ENCODE measurements at regions not wholly inside any gene's neighbourhood (a gene's known extent, or its start where the extent isn't known, plus 50 kb on each side); places are given as distances from the start of the nearest gene placed in this dataset.
"Not testable (repeated sequence)": the region's sequence is repeated elsewhere in the genome, so short reads cannot be mapped to it uniquely, and the experiment has no call there.

DNA sequence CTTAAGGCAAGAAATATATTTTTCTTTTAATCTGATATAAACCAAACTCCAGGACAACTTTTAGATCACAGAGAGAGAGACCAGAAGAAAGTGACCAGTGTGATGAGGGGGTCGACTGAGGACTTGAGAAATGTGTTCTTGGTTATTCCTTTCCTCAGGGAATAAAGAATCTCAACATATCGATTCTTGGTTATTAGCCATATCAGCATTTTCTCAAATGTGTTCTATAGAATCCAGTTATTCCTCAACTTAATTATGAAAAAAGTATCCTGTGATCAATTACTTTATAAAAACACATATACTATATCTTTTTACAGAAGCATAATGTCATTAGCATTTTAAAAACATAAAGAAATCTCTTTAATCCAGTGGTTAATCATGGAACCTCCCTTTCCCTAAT lies 222.1 kb upstream of the FAM3C start:
- no peak for DNase-seq

DNA sequence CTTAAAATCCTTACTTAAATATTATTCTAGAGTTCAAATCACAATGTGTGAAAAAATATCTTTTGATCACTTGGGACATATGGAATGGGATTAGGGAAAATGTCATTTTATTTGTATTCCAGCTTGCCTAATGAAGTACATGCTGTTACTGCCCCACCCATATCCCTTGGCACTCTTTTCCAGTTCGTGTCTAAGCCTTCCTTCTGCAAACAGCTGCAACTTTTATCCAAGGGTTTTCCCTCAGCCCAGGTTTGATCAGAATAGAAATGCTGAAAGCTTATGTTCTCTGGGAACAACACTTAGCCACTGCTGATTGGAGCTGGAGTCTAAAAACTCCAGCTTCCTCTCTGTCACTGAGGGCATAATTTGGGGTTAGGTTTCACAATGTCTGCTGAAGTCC lies 214.1 kb upstream of the FAM3C start:
- no peak for DNase-seq

DNA sequence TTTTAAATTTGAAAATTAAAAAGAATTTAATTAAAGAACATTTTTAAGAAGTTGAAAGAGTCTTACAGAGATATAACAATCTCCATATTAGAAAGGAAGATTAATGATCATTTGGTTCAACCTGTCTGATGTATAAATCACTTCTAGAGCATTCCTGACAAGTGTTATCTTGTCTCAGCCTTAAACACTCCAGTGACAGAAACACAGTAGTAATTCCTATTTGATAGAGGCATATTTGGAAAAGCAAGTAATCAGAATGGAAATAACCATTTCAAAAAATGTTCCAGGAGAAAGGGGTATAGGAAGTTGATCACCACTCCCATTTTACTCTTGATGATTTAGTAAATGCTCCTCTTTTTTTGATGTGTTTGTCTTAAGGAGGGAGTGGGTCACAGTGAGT lies 213.1 kb upstream of the FAM3C start:
- DNase-seq: no peak

DNA sequence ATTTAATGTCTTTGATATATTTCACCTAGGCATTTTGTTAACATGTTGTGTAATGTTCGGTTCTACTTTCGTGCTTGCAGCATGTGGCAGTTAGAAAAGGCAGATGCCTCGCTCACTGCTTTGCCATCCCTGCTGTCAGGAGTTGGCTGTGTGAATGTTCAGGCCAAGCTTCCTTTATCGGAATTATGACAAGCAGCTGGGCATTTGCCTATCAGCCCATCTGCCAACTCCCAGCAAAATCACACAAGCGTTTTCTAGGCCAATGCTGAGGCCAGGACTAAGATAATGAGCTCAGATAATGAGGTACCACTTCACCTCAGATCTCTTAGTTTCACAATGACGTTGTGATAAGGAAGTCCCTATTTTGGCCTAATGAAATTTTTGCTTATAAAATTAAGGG lies 212.7 kb upstream of the FAM3C start:
- DNase-seq: no peak

DNA sequence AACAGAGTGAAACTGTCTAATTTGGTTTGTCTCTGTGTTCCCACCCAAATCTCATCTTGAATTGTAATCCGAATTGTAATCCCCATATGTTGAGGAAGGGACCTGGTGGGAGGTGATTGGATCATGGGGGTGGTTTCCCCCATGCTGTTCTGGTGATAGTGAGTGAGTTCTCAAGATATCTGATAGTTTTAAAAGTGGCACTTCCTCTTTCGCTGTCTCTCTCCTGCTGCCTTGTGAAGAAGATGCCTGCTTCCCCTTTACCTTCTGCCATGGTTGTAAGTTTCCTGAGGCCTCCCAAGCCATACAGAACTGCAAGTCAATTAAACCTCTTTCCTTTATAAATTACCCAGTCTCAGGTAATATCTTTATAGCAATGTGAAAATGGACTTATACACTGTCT lies 212.1 kb upstream of the FAM3C start:
- DNase-seq: not testable (repeated sequence)

- no peak for DNase-seq
Observed at GRCh38 chr7:121605317-121605680, 209.2 kb upstream of the FAM3C start.

DNA sequence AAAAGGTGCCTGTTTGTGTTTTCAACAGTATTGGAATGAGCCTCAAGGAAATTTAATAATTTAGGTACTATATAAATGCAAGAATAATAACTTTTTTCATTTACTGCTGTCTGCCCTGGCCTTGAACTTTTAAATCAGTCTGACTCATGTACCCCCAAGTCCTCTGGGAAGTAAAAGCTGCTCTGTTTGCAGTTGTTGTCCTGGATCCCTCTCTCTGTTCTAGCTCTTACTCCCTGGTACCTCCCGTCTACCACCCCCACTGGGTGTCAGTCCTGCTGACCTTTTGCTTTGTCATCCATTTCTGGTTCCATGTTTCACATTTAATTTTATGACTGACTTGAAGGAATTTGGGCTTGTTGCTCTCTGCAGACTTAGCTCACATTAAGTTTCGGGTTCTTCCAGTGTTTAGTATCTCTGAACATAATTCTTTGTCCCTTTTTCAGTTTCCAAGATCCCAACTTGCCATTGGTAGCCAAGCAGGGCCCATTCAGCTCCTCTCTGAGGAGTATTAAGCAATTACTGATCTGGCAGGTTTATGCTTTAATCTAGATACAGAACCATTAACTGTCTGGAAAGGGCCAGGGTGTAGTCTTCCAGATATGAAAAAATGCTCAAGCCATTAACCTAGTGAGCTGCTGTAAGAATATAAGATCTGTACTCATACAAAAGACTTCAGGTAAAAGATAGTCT lies 208.7 kb upstream of the FAM3C start:
- DNase-seq: no peak

DNA sequence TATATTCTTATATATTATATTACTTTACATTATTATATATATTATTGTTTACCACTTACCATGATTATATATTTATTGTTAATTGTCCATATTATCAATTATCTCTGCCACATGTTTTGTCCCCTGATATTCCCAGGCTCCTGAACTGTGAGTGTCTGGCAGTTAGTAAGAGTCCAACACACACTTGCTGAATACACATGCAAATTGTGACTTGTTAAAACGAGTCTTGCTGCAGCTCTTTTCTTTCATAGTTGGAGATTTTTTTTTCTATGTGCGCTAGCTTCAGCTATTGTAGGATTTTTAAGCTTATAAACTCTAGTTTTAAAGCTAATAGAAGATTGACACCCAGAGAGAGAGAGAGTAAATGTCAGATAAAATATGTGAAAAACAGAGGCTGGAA lies 207.8 kb upstream of the FAM3C start:
- DNase-seq: no peak

DNA sequence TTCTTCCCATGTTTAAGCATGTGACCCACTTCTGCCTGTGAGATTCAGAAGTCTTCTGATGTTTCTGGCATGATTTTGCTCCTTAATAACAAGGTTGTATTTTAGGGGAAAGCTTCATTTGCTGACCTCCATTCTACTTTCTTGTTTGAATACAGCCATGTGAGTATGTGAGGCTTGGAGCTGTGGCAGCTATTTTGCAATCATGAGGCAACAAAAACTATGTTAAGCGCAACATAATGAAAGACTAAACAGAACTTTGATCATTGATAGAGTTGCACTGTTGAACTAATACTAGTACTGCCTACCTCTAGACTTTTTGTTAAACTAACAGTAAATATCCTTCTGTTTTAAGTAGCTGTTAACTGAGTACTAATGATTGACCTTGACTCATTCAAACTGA lies 203.8 kb upstream of the FAM3C start:
- DNase-seq: no peak

DNA sequence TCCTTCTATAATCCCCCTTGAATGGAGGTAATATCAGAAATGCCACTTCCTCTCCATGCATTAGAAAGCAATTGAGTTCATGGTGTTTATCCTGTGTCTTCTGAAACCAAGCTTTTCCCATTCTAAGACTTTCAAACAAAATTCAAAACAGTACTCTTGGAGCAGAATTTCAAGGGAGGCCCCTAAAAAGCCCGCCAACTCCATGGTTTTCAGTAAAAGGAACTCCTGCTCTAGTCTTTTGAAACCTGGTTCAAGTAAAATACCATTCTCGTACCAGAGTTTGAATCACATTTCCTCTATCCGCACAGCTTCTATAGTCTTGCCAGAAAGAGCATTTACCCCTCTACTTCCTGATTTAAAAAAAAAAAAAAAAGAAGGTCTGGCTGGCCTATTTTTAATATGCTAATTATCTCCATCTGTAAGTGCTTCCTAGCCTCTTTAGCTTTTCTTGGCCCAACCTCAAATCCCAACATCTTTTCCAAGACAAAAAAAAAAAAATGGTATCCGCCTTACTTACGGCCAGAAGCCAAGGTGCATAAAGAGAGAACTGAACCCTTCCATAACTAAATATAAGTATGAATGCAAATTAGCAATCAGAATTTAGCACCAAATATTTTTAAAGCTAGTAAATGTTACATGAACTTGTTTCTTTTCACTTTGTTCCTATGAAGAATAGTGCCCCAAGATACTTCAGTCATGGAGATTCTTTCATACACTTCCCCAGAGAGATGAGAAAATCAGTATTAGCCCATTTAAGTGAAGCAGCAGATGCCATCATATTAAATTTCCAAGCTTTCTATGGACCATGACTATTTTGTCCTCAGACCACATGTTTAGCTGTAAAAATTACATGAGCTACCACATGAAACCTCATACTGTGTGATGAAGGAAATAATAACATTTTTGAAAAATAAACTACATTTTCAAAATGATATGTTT lies 199.9 kb upstream of the FAM3C start:
- no peak for DNase-seq

- DNase-seq: no peak
Observed at GRCh38 chr7:121591926-121592325, 195.8 kb upstream of the FAM3C start.

- no peak for DNase-seq
Observed at GRCh38 chr7:121587435-121587834, 191.3 kb upstream of the FAM3C start.

DNA sequence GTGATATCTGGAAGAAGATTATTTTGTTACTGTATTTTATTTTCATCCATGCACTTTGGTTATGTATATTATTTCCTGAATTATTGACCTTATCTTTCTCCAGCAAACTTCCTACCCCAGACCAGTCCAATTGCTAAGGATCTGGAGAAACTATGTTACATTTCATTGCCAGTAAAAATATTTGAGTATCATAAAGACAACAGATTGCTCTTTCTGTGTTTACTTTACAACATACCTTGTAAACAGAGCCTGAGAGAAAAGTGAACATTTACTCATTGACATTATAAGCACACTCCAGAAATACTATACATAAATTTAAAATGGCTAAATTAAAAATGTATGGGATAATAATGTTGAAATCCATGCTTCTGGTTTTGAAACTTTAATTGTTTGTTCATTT lies 186.2 kb upstream of the FAM3C start:
- no peak for DNase-seq

DNA sequence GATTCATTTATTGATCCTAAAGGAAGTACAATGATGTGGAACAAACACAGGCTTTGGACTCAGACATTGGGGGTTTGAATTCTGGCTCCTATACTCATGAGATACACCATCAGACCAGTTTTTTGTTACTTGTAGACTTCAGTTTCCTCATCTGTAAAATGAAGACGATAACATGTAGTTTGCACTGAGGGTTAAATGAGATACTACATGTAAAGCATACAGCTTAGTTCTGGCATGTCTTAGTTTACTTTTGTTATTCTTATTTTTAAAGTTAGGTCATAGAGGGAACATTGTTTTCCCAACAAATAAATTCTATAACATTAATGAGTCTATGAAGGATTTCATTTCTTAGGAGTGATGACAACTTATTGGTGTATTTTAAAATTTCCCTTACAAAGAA lies 183.5 kb upstream of the FAM3C start:
- DNase-seq: no peak

GRCh38 chr7:121578669-121579068 lies 182.6 kb upstream of the FAM3C start:
- no peak for DNase-seq

GRCh38 chr7:121576148-121576917 lies 180.2 kb upstream of the FAM3C start:
- no peak for DNase-seq

- no peak for DNase-seq
Observed at GRCh38 chr7:121575194-121575765, 179.2 kb upstream of the FAM3C start.

DNA sequence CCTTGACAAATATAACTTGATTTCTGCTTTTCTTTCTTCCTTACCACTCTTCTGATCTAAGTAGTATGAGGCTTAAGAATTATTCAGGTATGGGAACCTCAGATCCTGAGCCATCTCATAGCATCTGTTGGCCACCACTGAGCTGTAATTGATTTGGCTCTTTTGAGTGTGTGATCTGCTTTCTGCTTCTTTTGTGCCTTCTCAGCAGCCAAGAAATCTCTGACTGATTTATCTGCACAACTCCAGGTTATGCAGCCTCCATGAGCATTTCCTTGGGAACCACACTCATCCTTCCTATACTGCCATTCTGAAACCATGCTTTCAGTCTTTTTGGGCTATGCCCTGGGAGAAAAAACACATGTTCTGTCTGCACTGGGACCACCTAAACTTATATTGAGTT lies 178.0 kb upstream of the FAM3C start:
- DNase-seq: no peak

DNA sequence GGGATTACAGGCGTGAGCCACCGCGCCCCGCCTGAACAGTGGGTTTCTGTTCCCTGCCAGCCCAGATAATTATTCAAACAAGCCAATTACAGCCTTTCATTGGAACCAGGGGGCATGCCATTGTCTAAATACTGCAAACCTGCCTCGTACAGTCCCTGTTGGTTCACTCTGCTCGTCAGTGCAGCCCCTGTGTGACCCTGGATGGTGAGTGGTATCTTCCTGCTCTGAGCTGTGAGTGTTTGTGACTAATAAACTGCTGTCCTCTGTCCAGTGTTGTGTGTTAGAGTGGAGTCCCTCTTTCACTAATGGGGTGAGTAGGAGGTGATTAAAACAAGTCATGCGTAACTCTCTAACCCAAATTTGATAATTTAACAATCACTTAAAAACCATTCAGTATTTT lies 176.5 kb upstream of the FAM3C start:
- DNase-seq: no peak

- no peak for DNase-seq
Observed at GRCh38 chr7:121570365-121570764, 174.3 kb upstream of the FAM3C start.

DNA sequence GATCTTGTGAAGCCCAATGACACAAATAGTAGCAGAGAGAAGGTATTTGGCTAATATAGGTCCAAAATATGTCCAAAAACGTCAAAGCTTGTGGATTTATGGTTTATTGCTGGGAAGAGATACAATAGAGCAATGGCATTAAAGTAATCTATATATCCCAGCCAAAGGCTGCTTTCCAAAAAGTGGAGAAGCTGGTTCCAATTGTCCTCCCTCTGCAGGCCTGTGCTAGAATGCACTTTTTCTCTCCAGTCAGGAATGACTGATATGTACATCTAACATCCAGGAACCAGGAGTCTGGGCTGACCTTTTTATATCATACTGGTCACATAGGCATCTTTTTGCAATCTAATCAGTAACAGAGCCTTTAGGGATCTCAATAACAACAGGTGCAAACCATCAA lies 167.1 kb upstream of the FAM3C start:
- DNase-seq: no peak

DNA sequence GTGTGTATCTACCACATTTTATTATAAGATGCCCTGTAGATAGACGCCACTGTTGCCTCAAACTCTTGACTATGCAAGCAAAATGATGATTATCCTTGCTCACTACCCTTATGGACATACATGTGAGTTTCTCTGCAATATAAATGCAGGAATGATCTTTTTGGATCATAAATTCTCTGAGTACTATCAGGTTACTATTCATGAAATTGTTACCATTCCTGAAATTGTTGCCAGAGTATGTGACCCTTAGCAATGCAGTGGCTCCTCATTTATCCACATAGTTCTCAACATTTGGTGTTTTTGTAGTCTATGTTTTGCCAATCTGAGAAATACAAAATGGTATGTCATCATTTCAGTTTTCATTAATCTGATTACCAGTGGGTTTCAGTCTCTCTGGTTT lies 166.2 kb upstream of the FAM3C start:
- no peak for DNase-seq

DNA sequence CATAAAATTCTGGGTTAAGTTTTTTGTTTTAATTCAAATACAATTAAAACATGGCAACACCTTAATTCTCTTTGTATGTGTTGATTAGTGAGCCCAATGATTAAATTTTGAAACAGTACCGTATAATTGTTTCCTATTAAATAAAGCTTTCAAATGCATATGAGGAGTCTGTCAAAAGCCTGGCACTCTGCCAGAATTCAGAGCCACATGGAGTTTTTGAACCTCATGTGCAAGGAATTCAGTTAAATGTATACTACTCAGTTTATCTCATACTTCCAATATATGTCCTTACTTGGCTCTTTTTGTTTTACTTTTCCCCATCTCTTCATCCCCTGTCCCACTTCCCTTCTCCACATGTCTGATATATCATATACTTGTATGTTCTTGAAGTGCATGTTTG lies 165.6 kb upstream of the FAM3C start:
- no peak for DNase-seq

Data from NCI-H510A (cell line).